Endothelial cell of umbilical vein (primary cell): ENCODE measurements at regions not wholly inside any gene's neighbourhood (a gene's known extent, or its start where the extent isn't known, plus 50 kb on each side); places are given as distances from the start of the nearest gene placed in this dataset.

Experiments
- CTCF ChIP-seq, 2 donors: IDR thresholded peaks; 1 replicate in 1 of 2; 2 replicates in 1 of 2; pipeline ENCODE4 v1.5.1; 2011; ENCODE audit warnings: low read length in 2 of 2, mild to moderate bottlenecking in 2 of 2, moderate library complexity in 2 of 2, control low read depth in 1 of 2, inconsistent platforms in 1 of 2, low read depth in 1 of 2; ENCODE audit not compliant: insufficient read depth in 1 of 2; ENCODE audit errors: extremely low read depth in 1 of 2
- FOS ChIP-seq: IDR thresholded peaks from 2 replicates; pipeline ENCODE4 v1.6.1; 2011; ENCODE audit warnings: mild to moderate bottlenecking, low read length, moderate library complexity, borderline replicate concordance; ENCODE audit not compliant: insufficient read depth
- GATA2 ChIP-seq: IDR thresholded peaks from 2 replicates; pipeline ENCODE4 v1.7.0; 2011; ENCODE audit warnings: low read depth, mild to moderate bottlenecking, moderate library complexity, mixed read lengths, low read length; ENCODE audit not compliant: insufficient read length, insufficient read depth
- JUN ChIP-seq: IDR thresholded peaks from 2 replicates; pipeline ENCODE4 v1.6.1; 2011; ENCODE audit warnings: borderline replicate concordance, low read depth; ENCODE audit not compliant: insufficient read length, insufficient read depth
- MAX ChIP-seq: IDR thresholded peaks from 2 replicates; pipeline ENCODE4 v1.6.1; 2011; ENCODE audit not compliant: insufficient read depth, insufficient read length
- MYC ChIP-seq: IDR thresholded peaks from one replicate; pipeline ENCODE4 v1.6.1; 2011; ENCODE audit warnings: mild to moderate bottlenecking, low read depth, low read length
- POLR2A ChIP-seq: IDR thresholded peaks from 2 replicates; pipeline ENCODE4 v1.6.1; 2012; ENCODE audit warnings: low read depth, mild to moderate bottlenecking, control low read depth, low read length
- POLR2AphosphoS5 ChIP-seq: IDR thresholded peaks from 2 replicates; pipeline ENCODE4 v1.6.1; 2012; ENCODE audit warnings: low read depth, mild to moderate bottlenecking, control low read depth, low read length, moderate library complexity; ENCODE audit not compliant: insufficient read depth

- no peak for TF ChIP-seq MAX
- TF ChIP-seq CTCF (IDR thresholded peaks at IDR 0.05; ENCODE audit: extremely low read depth in 1 of 2, insufficient read depth in 1 of 2, low read depth in 1 of 2, low read length in 2 of 2): no peak
- no peak for TF ChIP-seq FOS
- no peak for TF ChIP-seq POLR2A
- TF ChIP-seq POLR2AphosphoS5: no peak
- TF ChIP-seq MYC: no peak
- TF ChIP-seq JUN: no peak
- TF ChIP-seq GATA2: no peak
Observed at GRCh38 chrY:13544491-13544890, 64.7 kb upstream of the UTY start.
